Stomach (tissue), 4 donors: ENCODE measurements at regions not wholly inside any gene's neighbourhood (a gene's known extent, or its start where the extent isn't known, plus 50 kb on each side); places are given as distances from the start of the nearest gene placed in this dataset.

Experiments
- CTCF ChIP-seq, 7 experiments: fragments of 450-650 bp in 4 of 7; fragments of 200-600 bp in 3 of 7; sonication (generic) in 3 of 7; IDR thresholded peaks; one replicate each; pipeline ENCODE4 v1.5.1; 2016 to 2019; ENCODE audit warnings: antibody characterized with exemption in 7 of 7, control low read depth in 2 of 7, mild to moderate bottlenecking in 1 of 7
- EP300 ChIP-seq: sonication (generic); formaldehyde crosslinking; IDR thresholded peaks from one replicate; pipeline ENCODE4 v1.6.1; 2017; ENCODE audit warnings: antibody characterized with exemption
- POLR2A ChIP-seq, 4 donors: fragments of 450-650 bp; IDR thresholded peaks; one replicate each; pipeline ENCODE4 v1.6.1; 2016; ENCODE audit warnings: antibody characterized with exemption in 4 of 4, control low read depth in 2 of 4, mild to moderate bottlenecking in 1 of 4, moderate library complexity in 1 of 4

- no peak for TF ChIP-seq EP300
- peak in 2 of 7 experiments; percentile 30 to 32 for TF ChIP-seq CTCF (IDR thresholded peaks at IDR 0.05)
- no peak for TF ChIP-seq POLR2A (IDR thresholded peaks at IDR 0.05)
These were observed 617.3 kb downstream of the MATN1 start for GRCh38 chr1:30106125-30106524.
